ENCODE measurements at regions not wholly inside any gene's neighbourhood (a gene's known extent, or its start where the extent isn't known, plus 50 kb on each side); places are given as distances from the start of the nearest gene placed in this dataset.

- no peak for TF ChIP-seq MXI1 (conservative IDR thresholded peaks at IDR 0.05; ENCODE audit: poor library complexity, severe bottlenecking)
- no peak for TF ChIP-seq REST (IDR thresholded peaks at IDR 0.05; ENCODE audit: borderline replicate concordance)
- no peak for TF ChIP-seq EZH2 (IDR thresholded peaks at IDR 0.05; ENCODE audit: borderline replicate concordance, insufficient read depth, low read length, poor library complexity, severe bottlenecking)
- no peak for TF ChIP-seq CTCF (IDR thresholded peaks at IDR 0.05; ENCODE audit: poor library complexity, severe bottlenecking)
- no peak for TF ChIP-seq SMC3 (conservative IDR thresholded peaks at IDR 0.05; ENCODE audit: poor library complexity)
- no peak for TF ChIP-seq POLR2AphosphoS5 (IDR thresholded peaks at IDR 0.05)
- no peak for TF ChIP-seq RAD21 (conservative IDR thresholded peaks at IDR 0.05)
- no peak for TF ChIP-seq EP300 (conservative IDR thresholded peaks at IDR 0.05; ENCODE audit: poor library complexity, severe bottlenecking)
- no peak for TF ChIP-seq TAF1 (IDR thresholded peaks at IDR 0.05; ENCODE audit: low read depth)
- Histone ChIP-seq H3K9me2 (ENCODE audit: insufficient read depth, low read length) (no peaks in the 10 kb centered on the region), H3K27ac (ENCODE audit: low read length) (no peak overlapping the region), H3K9ac (ENCODE audit: low read length) (no peak overlapping the region), H3K36me3 (ENCODE audit: insufficient read depth, low read length) (no peaks in the 10 kb centered on the region), H3K27me3 (ENCODE audit: insufficient read depth, low read depth, low read length) (no peaks in the 10 kb centered on the region), H3K4me3 (ENCODE audit: low read length) (no peak overlapping the region), H3K9me3 (ENCODE audit: low read length) (no peaks in the 10 kb centered on the region), H4K20me1 (ENCODE audit: insufficient read depth) (no peaks in the 10 kb centered on the region), H3K79me2 (replicated peaks; ENCODE audit: insufficient read depth, low read length) (no peaks in the 10 kb centered on the region), H2AFZ (ENCODE audit: low read depth, low read length) (no peak overlapping the region), H3K4me2 (ENCODE audit: low read length) (no peak overlapping the region), H3F3A (ENCODE audit: insufficient read depth, low read length, poor library complexity, severe bottlenecking) (no peaks in the 10 kb centered on the region)
These were observed 217.6 kb downstream of the KBTBD8 start for GRCh38 chr3:67215690-67216089.

- H3K4me3 ChIP-seq (ENCODE audit: low read length): no peak overlapping the region
- H3K9ac ChIP-seq (ENCODE audit: low read length): no peak overlapping the region
- no peaks in the 10 kb centered on the region for H3K9me3 ChIP-seq (ENCODE audit: low read length)
- TF ChIP-seq EP300 (conservative IDR thresholded peaks at IDR 0.05; ENCODE audit: poor library complexity, severe bottlenecking) (no peak), EZH2 (IDR thresholded peaks at IDR 0.05; ENCODE audit: borderline replicate concordance, insufficient read depth, low read length, poor library complexity, severe bottlenecking) (no peak), POLR2AphosphoS5 (IDR thresholded peaks at IDR 0.05) (no peak), CTCF (IDR thresholded peaks at IDR 0.05; ENCODE audit: poor library complexity, severe bottlenecking) (no peak), MXI1 (conservative IDR thresholded peaks at IDR 0.05; ENCODE audit: poor library complexity, severe bottlenecking) (no peak), REST (IDR thresholded peaks at IDR 0.05; ENCODE audit: borderline replicate concordance) (no peak), TAF1 (IDR thresholded peaks at IDR 0.05; ENCODE audit: low read depth) (no peak), RAD21 (conservative IDR thresholded peaks at IDR 0.05) (no peak), SMC3 (conservative IDR thresholded peaks at IDR 0.05; ENCODE audit: poor library complexity) (no peak)
- no peaks in the 10 kb centered on the region for H3F3A ChIP-seq (ENCODE audit: insufficient read depth, low read length, poor library complexity, severe bottlenecking)
- no peak overlapping the region for H2AFZ ChIP-seq (ENCODE audit: low read depth, low read length)
- H3K9me2 ChIP-seq (ENCODE audit: insufficient read depth, low read length): no peaks in the 10 kb centered on the region
- H3K27me3 ChIP-seq (ENCODE audit: insufficient read depth, low read depth, low read length): no peaks in the 10 kb centered on the region
- H3K4me2 ChIP-seq (ENCODE audit: low read length): no peak overlapping the region
- H3K27ac ChIP-seq (ENCODE audit: low read length): no peak overlapping the region
- H3K36me3 ChIP-seq (ENCODE audit: insufficient read depth, low read length): no peaks in the 10 kb centered on the region
- no peaks in the 10 kb centered on the region for H4K20me1 ChIP-seq (ENCODE audit: insufficient read depth)
- no peaks in the 10 kb centered on the region for H3K79me2 ChIP-seq (replicated peaks; ENCODE audit: insufficient read depth, low read length)
These were observed 228.9 kb downstream of the KBTBD8 start for GRCh38 chr3:67227030-67227429.

Measured in neural cell (in vitro differentiated cells).